Fibroblast of skin of abdomen (primary cell): ENCODE measurements at regions not wholly inside any gene's neighbourhood (a gene's known extent, or its start where the extent isn't known, plus 50 kb on each side); places are given as distances from the start of the nearest gene placed in this dataset.

Experiments
- DNase-seq: peaks from one replicate; pipeline ENCODE4 v3.0.0-alpha.2; 2013

GRCh38 chr18:72470391-72470790, 73.8 kb downstream of the CBLN2 start:
- no peak for DNase-seq

DNA sequence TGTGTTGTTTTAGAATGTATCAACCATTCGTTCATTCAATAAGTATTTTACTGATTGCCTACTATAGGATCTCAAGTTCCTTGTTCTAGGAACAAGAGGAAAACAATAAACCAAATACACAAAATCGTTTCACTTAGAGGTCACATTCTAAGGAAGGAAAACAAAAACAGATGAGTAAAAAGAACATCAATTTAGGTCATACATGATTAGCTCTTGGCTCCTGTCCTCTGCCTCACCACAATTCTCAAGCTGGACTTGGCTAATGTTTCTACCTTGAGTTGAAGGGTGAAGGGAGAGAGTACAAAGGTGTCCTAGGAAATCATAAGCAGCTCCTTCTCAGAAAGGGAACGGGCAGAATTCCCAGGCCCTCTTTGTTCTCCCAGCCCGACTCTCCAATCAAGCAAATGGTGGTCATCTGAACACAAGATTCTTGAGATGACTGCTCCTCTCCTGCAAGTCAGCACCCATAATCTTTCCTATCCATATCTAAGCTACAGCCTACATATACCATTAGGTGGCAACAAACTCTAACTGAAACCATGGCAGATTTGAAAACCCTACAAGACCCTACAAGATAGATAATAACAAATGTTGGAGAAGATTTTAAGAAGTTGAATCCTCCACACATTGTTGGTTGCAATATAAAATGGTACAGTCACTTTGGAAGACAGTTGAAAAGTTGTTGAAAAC, 76.0 kb downstream of the CBLN2 start:
- no peak for DNase-seq

- DNase-seq = peak; percentile 76
Observed at GRCh38 chr18:72460210-72460680, 83.9 kb downstream of the CBLN2 start.

DNA sequence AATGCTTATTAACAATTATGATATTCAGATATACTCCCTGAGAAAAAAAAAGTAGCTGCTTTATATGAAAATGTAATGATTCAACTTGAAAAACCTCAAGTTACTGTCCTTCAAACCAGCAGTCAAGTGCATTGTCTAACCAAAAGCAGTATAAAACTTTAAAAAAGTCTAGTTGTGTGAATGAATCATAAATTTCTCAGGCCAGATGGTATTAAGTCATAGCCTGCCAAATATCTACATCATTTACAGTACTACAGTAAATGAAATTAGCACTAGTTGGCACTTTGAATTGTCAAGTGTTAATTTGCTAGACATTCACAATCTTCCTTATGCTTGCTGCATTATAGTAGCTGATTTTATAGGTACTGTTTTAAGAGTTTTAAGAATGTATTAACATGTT, 85.9 kb downstream of the CBLN2 start:
- peak; percentile 29 for DNase-seq

- peak; percentile 68 for DNase-seq
Observed at GRCh38 chr18:72456802-72457201, 87.3 kb downstream of the CBLN2 start.

DNA sequence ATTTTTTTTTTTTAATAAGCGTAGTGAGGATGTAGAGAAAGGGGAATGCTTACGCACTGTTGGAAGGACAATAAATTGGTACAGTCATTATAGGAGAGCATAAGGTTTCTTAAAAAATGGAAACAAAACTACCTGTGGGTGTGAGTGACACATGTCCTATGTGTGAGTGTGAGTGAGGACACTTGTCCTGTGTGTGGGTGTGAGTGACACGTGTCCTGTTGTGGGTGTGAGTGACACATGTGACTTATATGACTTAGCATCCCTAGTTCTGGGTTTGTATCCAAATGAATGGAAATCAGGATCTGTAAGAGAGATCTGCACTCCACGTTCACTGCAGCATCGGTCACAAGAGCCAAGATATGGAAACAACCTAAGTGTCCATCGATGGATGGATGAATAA, 91.8 kb downstream of the CBLN2 start:
- no peak for DNase-seq

DNA sequence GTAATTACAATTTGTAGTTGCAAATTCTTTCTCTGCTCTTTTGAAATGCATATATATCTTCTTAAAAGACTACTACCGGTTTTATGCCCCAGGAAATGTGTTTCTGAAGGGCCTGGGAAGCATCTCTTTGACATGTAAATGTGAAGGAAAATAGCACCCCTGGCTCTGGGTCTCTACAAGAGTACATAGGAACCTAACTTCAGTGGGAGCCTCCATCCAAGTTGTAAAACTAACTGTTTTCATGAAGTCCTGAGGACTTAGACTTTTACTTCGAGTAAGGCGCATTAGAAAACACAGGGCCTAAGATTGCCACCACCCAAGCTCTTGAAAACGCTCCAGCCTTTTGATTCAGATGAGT, 99.4 kb downstream of the CBLN2 start:
- DNase-seq = no peak

DNA sequence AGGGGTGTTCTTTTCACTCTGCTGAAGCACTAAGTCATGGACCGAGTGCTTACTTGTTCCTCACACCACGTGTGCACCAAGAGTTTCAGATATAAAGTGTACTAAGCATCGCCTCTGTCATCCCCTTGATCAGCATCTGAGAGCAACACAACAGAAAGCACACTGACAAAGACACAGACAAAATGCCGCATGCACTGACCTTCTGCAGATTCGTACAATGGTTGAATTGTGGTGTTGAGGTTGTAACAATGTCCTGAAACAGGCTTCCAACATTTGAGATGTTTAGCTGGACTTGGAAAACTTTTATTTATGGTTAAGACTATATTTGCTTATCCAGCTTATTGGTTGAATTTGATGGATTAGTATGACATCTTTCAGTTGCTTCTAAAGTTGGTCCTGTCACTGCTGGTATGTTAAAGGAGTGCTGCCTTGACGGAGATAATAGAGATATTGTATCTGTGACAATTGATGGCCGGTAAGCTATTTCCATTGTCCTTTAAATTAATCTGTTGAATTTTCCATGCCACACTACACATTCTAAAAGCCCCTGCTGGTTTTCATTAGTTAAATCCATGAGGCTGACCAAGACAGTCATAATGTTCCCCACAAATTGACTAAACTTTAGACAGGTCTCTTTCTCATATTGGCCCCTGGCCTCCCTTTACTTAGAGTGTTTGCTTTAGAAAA, 99.9 kb downstream of the CBLN2 start:
- no peak for DNase-seq

- DNase-seq = no peak
Observed at GRCh38 chr18:72436401-72436800, 107.7 kb downstream of the CBLN2 start.

DNA sequence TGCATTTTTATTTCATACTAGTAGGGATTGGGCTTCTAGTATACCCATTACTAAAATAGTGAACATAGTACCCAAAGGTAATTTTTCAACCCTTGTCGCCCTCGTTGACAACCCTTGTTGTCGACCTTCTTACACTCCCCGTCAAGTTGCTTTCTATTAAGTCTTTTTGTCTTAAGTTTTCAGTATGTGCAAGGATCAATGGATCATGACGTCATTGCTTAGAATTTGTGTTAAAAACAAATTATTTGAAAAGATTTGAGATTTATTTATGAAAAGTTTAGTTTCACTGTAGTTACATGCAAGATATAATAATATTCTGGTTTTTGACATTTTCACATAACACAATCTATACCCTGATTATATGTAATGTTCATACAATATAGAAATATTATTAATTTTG, 110.4 kb downstream of the CBLN2 start:
- no peak for DNase-seq

DNA sequence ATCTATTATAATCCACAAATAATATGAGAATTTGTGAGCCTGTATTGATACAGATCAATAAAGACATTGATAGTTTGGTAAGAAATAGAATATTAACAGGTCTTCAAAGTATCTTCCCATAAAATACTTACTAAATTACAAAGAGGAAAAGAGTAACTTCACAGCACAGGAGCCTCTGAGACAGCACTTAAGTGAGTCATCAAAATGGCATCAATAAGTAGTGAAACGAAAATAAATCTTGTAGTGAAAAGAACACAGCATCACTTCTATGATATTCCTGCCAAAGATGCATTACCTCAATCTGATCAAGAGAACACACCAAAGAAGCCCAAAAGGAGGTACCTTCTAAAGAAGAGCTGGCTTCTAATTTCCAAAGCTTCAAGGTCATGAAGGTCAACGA, 116.4 kb downstream of the CBLN2 start:
- DNase-seq = peak; percentile 49

- DNase-seq = peak; percentile 72
Observed at GRCh38 chr18:72419914-72420313, 124.2 kb downstream of the CBLN2 start.

- DNase-seq = no peak
Observed at GRCh38 chr18:72412927-72413326, 131.2 kb downstream of the CBLN2 start.

DNA sequence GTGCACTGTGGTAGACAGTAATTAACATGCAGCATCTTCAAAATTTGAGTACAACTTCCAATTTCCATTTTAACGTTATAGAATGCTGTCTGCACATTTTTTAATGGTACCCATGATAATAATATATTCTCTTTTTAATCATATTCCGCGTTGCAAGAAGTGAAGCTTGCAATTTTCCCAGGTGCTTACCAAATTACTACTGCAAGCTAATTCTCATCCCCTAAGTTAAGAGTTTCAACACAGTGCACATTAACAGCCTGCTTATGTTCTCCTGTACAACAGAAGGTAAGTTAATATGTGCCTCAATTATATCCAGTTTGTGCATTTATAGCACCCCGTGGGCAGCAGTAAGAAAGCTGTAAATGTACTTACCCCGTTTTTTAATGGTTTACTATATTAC, 132.9 kb downstream of the CBLN2 start:
- DNase-seq = no peak

GRCh38 chr18:72410399-72410798, 133.7 kb downstream of the CBLN2 start:
- DNase-seq = no peak

DNA sequence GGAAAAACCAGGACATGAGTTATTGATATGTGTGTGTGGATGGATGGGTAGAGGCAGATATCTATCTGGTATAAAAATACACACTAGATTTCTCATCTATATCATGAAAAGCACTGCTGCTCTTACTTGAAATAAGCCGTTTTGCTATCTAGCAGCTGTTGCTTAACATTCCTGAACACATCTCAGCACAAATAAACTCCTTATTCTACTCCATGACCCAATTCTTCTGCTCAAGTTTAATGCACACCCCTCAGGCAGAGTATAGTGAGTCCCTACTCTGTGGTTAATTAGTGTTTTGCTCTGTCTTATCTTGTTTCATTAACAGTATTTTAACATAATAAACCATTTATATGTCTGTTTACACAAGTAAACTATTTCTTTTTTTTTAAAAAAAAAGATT, 134.2 kb downstream of the CBLN2 start:
- no peak for DNase-seq

DNA sequence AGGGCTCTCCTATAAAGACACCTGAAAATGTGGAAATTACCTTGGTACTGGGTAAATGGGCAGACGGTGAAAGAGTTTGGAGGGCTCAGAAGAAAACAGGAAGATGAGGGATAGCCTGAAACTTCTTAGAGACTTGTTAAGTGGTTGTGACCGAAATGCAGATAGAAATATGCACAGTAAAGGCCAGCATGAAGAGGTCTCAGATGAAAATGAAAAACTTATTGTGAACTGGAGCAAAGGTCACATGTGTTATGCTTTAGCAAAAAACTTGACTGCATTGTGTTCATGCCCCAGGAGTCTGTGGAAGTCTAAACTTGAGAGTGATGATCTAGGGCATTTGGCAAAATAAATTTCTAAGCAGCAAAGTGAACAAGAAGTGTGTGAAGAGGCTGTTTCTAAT, 137.1 kb downstream of the CBLN2 start:
- no peak for DNase-seq

- DNase-seq = peak; percentile 13
Observed at GRCh38 chr18:72391951-72392350, 152.2 kb downstream of the CBLN2 start.

GRCh38 chr18:72391427-72391826, 152.7 kb downstream of the CBLN2 start:
- no peak for DNase-seq

GRCh38 chr18:72378016-72378415, 166.1 kb downstream of the CBLN2 start:
- no peak for DNase-seq

GRCh38 chr18:72376256-72376655, 167.9 kb downstream of the CBLN2 start:
- DNase-seq = no peak

- peak; percentile 61 for DNase-seq
Observed at GRCh38 chr18:72375618-72376017, 168.5 kb downstream of the CBLN2 start.

DNA sequence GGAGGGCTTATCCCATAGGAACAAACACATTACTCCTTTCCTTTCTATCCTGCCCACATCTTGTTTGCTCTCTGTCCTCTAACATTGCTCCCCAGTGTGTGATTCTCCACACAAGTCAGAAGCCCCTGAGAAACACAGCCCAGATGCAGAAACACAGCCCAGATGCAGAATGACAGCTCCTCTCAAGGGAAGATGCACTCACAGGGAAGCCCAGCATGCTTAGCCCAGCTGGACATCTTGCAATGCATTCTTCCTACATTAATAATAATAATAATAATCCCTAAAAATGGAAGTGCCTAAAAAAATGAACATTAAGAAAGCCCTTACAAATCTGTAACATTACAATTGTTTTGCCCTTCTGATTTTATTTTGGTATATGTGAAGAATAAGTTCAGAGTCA, 172.1 kb downstream of the CBLN2 start:
- DNase-seq = no peak

GRCh38 chr18:72368308-72368707, 175.8 kb downstream of the CBLN2 start:
- no peak for DNase-seq

DNA sequence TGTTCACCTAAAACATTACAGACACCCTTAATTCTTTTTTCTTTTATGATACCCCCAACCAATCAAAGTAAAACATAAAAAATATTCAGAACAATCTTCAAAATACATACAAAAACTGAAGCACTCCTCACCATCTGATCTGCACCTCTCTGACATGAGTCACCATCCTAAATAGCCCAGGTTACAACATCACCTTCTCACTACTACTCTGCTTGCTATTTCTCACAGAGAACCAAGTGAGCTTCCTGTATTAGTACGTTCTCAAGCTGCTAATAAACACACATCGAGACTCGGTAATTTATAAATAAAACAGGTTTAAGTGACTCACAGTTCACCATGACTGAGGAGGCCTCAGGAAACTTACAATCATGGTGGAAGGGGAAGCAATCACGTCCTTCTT, 183.5 kb downstream of the CBLN2 start:
- DNase-seq = no peak
